ENCODE measurements at regions not wholly inside any gene's neighbourhood (a gene's known extent, or its start where the extent isn't known, plus 50 kb on each side); places are given as distances from the start of the nearest gene placed in this dataset.

DNA sequence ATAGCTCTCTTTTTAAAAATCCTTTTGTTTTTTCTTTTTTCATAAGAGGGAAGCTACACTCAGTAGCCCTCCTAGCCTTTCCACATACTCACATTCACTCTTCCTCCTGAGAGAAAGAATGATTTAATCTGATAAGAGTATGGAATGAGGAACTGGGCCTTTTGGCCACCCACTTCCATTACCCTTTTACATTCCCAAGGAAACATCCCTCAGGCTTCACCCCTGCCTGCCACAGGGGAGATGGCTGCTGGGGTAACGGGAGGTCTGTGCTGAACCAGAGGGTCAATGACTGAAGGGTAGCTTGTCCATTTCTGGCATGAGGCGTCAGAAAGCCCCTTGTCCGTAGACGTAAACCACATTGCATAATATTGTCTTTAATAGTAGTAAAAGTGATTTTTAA is 67.2 kb upstream of the CCSER1 start:
- no peak for TF ChIP-seq POLR2A (IDR thresholded peaks at IDR 0.05)
- TF ChIP-seq, protein P1, sequence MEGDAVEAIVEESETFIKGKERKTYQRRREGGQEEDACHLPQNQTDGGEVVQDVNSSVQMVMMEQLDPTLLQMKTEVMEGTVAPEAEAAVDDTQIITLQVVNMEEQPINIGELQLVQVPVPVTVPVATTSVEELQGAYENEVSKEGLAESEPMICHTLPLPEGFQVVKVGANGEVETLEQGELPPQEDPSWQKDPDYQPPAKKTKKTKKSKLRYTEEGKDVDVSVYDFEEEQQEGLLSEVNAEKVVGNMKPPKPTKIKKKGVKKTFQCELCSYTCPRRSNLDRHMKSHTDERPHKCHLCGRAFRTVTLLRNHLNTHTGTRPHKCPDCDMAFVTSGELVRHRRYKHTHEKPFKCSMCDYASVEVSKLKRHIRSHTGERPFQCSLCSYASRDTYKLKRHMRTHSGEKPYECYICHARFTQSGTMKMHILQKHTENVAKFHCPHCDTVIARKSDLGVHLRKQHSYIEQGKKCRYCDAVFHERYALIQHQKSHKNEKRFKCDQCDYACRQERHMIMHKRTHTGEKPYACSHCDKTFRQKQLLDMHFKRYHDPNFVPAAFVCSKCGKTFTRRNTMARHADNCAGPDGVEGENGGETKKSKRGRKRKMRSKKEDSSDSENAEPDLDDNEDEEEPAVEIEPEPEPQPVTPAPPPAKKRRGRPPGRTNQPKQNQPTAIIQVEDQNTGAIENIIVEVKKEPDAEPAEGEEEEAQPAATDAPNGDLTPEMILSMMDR (IDR thresholded peaks at IDR 0.05) = no peak
